Dedifferentiated amniotic fluid mesenchymal stem cell (primary cell): ENCODE measurements at regions not wholly inside any gene's neighbourhood (a gene's known extent, or its start where the extent isn't known, plus 50 kb on each side); places are given as distances from the start of the nearest gene placed in this dataset.

ENCODE experiments used
- DNase-seq: peaks from one replicate; pipeline ENCODE4 v3.0.0-alpha.2; 2016; ENCODE audit errors: extremely low spot score

GRCh38 chr2:761384-761783, 84.2 kb upstream of the TMEM18 start:
- DNase-seq, result no peak

DNA sequence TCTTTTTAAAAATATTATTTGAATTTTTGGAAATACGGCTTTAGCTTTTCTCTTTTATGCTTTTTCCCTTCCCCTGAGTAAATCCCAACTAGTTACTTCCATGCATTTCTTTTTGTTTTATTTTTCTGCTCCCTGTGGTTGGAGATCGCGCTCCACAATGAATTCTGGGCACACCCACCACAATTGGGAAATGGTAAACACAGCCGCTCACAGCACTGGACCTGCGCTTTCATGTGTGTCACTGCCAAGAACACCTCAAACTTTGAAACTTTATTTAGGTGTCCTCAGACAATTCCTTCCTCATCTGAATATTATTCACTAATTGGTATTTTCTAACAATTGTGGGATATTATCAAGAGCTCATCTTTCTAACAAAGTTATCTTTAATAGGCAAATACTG, 82.8 kb upstream of the TMEM18 start:
- DNase-seq, result no peak

DNA sequence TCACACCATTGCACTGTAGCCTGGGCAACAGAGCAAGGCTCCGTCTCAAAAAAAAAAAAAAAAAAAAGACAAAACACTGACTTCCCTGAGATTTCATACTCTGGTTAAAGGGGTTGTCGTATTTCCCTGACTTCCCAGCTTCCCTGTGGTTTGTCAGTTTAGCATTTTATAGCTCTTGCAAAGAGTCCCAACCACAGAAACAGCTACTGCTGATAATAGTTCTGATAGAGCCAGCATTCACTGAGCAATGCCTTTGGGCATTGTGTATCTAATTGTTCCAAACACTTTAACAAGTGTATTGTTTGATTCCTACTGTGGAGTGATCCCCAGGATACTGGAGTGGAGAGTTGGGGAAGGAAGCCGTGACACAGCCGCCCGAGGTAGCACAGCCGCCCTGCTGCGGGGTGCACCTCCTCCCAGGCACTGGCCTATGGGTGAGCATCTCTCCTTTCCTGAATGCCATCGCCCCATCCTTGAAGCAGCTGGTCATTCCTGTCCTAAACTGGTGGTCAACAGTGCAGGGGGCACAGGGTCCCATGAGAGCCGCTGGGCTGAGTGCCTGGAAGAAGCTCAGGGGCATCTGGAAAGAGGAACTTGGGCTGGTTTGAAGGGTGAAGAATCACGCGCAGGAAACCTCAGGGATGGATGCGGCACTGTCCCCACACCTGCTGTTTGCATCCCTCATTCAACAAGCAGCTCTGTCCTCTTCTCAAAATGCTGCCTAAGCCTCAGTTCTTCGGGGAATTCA, 81.0 kb upstream of the TMEM18 start:
- DNase-seq, result no peak

GRCh38 chr2:753123-753522, 75.9 kb upstream of the TMEM18 start:
- DNase-seq, result no peak

- no peak for DNase-seq
These were observed 74.3 kb upstream of the TMEM18 start for GRCh38 chr2:751474-751873.

DNA sequence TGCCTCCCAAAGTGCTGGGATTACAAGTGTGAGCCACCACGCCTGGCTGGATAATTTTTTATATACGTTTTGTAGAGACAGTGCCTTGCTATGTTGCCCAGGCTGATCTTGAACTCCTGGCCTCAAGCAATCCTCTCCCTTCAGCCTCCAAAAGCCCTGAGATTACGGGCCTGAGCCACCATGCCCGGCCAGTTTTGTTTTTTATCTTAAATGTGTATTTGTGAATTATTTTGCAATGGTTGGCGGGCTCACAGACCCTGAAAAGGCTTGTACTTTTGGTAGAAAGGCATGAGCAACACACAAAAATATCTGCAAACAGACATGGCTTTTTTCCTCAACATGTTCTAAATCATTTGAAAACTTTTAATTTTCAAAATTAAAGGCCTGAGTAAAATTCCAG, 73.4 kb upstream of the TMEM18 start:
- DNase-seq, result no peak

- DNase-seq, result no peak
These were observed 70.7 kb upstream of the TMEM18 start for GRCh38 chr2:747762-748351.

GRCh38 chr2:746697-747096, 69.5 kb upstream of the TMEM18 start:
- DNase-seq, result no peak

DNA sequence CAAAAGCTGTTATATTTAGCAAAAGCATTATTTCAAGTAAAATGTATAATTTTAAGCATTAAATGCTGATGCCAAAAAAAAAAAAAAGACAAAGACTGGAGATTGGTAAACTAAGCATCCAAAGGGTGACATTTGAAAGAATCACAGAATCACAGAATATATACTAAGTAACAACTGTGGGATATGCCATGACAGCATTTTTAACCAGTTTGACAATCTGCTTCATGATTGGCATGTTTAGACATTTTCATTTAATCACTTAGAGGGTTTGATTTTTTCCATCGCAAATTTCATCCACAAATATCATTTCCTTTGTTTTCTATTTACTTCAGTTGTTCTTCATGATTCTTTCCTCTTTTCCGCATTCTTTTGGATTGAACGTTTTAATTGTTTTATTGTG, 66.9 kb upstream of the TMEM18 start:
- DNase-seq, result no peak

DNA sequence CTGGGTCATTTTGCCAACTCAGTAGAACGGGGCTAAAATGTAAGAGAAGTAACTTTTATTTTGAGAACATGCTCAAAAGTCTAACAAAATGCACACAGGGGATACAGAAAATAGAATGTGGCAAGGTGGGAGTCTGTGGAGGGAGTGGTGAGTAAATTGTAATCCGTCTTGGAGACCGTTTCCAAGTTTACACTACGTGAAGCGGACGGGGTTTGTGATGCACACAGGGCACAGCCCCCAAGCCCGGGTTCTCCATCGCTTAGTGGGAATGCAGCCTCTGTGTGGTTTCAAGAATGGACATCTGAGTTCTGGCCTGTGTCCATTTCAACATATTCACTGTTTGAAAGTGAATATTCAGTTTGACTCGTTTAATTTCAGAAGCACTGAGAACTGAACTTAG, 65.0 kb upstream of the TMEM18 start:
- no peak for DNase-seq

DNA sequence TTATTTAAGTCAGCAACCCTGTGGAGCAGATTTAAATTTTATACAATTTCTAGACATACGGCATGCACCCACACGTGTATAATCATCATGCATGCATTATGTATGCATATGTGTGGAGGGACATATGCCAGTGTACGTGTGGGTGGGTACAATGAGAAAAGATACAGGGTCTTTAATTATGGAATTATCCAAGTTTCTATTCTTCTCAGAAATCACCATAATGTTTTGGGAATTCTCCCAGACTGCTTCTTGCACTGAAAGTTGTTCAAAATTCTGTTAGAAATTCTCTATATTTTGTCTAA, 63.9 kb upstream of the TMEM18 start:
- no peak for DNase-seq

DNA sequence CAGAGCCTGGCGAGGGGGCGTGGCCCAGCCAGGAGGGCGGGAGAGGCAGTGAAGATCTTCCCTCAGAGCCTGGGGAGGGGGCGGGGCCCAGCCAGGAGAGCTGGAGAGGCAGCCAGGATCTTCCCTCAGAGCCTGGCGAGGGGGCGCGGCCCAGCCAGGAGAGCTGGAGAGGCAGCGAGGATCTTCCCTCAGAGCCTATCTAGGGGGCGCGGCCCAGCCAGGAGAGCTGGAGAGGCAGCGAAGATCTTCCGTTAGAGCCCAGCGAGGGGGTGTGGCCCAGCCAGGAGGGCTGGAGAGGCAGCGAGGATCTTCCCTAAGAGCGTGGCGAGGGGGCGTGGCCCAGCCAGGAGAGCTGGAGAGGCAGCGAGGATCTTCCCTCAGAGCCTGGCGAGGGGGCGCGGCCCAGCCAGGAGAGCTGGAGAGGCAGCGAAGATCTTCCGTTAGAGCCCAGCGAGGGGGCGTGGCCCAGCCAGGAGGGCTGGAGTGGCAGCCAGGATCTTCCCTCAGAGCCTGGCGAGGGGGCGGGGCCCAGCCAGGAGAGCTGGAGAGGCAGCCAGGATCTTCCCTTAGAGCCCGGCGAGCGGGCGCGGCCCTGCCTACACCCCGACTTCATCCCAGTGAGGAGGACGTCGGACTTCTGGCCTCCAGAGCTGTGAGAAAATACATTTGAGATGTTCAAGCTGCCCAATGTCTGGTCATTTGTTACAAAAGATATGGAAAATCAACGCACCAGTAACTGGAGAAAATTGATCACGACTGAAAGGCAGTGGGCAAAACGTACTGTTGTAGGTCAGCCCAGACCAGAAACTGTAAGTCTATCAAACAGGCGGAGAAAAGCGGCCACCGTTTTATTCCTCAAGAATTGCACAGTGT, 63.4 kb upstream of the TMEM18 start:
- peak; percentile 63 for DNase-seq

DNA sequence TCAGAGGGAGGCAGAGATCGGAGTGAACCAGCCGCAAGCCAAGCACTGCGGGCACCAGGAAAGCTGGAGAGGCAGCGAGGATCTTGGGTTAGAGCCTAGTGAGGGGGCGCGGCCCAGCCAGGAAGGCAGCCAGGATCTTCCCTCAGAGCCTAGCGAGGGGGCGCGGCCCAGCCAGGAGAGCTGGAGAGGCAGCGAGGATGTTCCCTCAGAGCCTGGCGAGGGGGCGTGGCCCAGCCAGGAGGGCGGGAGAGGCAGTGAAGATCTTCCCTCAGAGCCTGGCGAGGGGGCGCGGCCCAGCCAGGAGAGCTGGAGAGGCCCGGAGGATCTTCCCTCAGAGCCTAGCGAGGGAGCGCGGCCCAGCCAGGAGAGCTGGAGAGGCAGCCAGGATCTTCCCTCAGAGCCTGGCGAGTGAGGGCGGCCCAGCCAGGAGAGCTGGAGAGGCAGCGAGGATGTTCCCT, 62.7 kb upstream of the TMEM18 start:
- peak; percentile 38 for DNase-seq

- no peak for DNase-seq
These were observed 59.7 kb upstream of the TMEM18 start for GRCh38 chr2:736939-737338.

- no peak for DNase-seq
These were observed 58.5 kb upstream of the TMEM18 start for GRCh38 chr2:735670-736218.

DNA sequence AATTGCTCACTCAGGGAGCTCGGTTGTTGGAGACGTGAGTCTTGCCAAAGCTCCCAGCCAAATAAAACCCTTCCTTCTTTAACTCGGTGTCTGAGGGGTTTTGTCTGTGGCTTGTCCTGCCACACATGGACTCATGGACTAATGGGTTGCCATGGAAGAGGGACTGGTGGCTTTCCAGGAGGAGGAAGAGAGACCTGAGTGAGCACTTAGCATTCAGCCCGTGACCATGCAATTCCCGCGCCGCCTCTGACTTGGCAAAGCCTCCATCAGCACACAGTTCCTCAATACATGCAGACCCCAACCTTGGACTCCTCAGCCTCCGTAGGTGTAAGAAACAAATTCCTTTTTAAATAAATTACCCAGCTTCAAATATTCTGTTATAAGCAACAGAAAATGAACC, 57.3 kb upstream of the TMEM18 start:
- DNase-seq, result no peak

GRCh38 chr2:733495-733894, 56.3 kb upstream of the TMEM18 start:
- no peak for DNase-seq

DNA sequence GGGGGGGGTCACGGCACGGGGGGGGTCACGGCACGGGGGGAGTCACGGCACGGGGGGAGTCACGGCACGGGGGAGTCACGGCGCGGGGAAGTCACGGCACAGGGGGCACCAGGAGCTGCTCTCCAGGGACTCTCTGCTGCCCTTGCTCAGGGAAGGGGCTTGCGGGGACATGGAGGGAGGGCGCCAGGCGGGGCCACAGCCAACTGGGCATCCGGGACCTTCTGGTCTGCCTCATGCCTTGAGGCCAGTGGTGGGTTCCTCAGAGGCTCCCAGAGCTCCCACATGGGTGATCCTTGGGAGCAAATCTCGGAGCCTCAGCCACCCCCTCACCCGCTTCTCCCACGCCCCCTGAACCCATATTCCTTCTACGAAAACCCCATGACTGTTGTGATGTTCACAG, 55.8 kb upstream of the TMEM18 start:
- no peak for DNase-seq

GRCh38 chr2:731711-732110, 54.5 kb upstream of the TMEM18 start:
- no peak for DNase-seq

GRCh38 chr2:729376-729861, 52.2 kb upstream of the TMEM18 start:
- DNase-seq, result no peak

DNA sequence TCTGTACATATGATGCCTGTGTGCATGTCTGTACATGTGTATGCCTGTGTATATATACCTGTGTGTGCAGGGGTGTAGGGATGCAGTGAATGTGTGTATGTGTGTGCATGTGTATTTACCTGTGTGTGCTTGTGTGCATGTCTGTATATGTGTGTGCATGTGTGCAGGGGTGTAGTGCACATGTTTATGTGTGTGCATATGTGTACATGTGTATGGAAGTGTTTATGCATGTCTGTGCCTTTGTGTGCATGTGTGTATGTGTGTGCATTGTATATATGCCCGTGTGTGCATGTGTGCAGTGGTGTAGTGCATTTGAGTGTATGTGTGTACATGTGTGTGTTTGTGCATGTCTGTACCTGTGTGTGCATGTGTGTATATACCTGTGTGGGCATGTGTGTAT, 51.0 kb upstream of the TMEM18 start:
- no peak for DNase-seq

GRCh38 chr2:727071-727470, 49.9 kb upstream of the TMEM18 start:
- DNase-seq, result no peak
